SK-N-SH (cell line): ENCODE measurements at regions not wholly inside any gene's neighbourhood (a gene's known extent, or its start where the extent isn't known, plus 50 kb on each side); places are given as distances from the start of the nearest gene placed in this dataset.

ENCODE experiments used
- CTCF ChIA-PET: fragments of 300-600, 350-600 bp; formaldehyde crosslinking; extraction: SDS; loops from one replicate; lab custom pipeline; 2021; lab: Yijun Ruan, JAX
- POLR2A ChIA-PET: fragments of 350-600 bp; sonication (Branson Sonifier 250); formaldehyde crosslinking; extraction: SDS; loops from one replicate; lab custom pipeline; 2020; ENCODE audit warnings: antibody characterized with exemption, inconsistent platforms; lab: Yijun Ruan, JAX
- DNase-seq: peaks from one replicate; pipeline ENCODE4 v3.0.0; 2012
- H2AFZ ChIP-seq: fragments of 200-600 bp; sonication (generic); 2 replicates; pipeline ENCODE4 v1.8.1; 2016; ENCODE audit warnings: antibody characterized with exemption, mild to moderate bottlenecking, low read depth
- H3F3A ChIP-seq: fragments of 200-600 bp; sonication (generic); replicated peaks from 2 replicates; pipeline ENCODE3; 2016; ENCODE audit warnings: antibody characterized with exemption, mild to moderate bottlenecking; ENCODE audit not compliant: insufficient read depth
- H3K27ac ChIP-seq, 2 experiments: fragments of 200-500 bp in 1 of 2; fragments of 200-600 bp in 1 of 2; sonication (Bioruptor generic) in 1 of 2; sonication (generic), shearing (Covaris generic) in 1 of 2; 2 replicates each; pipeline versions ENCODE4 v1.5.1 to v1.6.1; 2014 to 2016; ENCODE audit warnings: low read depth in 2 of 2, inconsistent platforms in 1 of 2, low read length in 1 of 2, mild to moderate bottlenecking in 1 of 2, mixed read lengths in 1 of 2
- H3K27me3 ChIP-seq: fragments of 200-600 bp; sonication (generic), shearing (Covaris generic); 2 replicates; pipeline ENCODE4 v1.6.1; 2016; ENCODE audit warnings: mixed run types; ENCODE audit not compliant: insufficient read depth
- H3K36me3 ChIP-seq, 2 experiments: fragments of 200-500 bp in 1 of 2; fragments of 200-600 bp in 1 of 2; sonication (Bioruptor generic) in 1 of 2; sonication (generic) in 1 of 2; replicated peaks in 1 of 2; 2 replicates each; pipeline versions ENCODE3 to v1.5.1; 2014 to 2016; ENCODE audit warnings: low read length in 1 of 2, mild to moderate bottlenecking in 1 of 2; ENCODE audit not compliant: insufficient read depth in 2 of 2, control insufficient read depth in 1 of 2
- H3K4me1 ChIP-seq, 2 experiments: fragments of 200-500 bp in 1 of 2; fragments of 200-600 bp in 1 of 2; sonication (Bioruptor generic) in 1 of 2; sonication (generic), shearing (Covaris generic) in 1 of 2; 2 replicates each; pipeline versions ENCODE4 v1.5.1 to v1.6.1; 2014 to 2016; ENCODE audit warnings: low read depth in 1 of 2, low read length in 1 of 2, mixed run types in 1 of 2; ENCODE audit not compliant: insufficient read depth in 2 of 2, control insufficient read depth in 1 of 2
- H3K4me2 ChIP-seq: fragments of 200-600 bp; sonication (generic), shearing (Covaris generic); 2 replicates; pipeline ENCODE4 v1.6.1; 2017; ENCODE audit warnings: mixed run types
- H3K4me3 ChIP-seq, 2 experiments: fragments of 200-500 bp in 1 of 2; fragments of 200-600 bp in 1 of 2; sonication (Bioruptor generic) in 1 of 2; sonication (generic), shearing (Covaris generic) in 1 of 2; 2 replicates each; pipeline versions ENCODE4 v1.5.1 to v1.8.1; 2014 to 2016; ENCODE audit warnings: low read depth in 2 of 2, inconsistent platforms in 1 of 2, low read length in 1 of 2, mild to moderate bottlenecking in 1 of 2, mixed read lengths in 1 of 2, moderate library complexity in 1 of 2
- H3K79me2 ChIP-seq: fragments of 200-600 bp; sonication (generic); 2 replicates; pipeline ENCODE4 v1.8.1; 2017; ENCODE audit warnings: mild to moderate bottlenecking; ENCODE audit not compliant: insufficient read depth
- H3K9ac ChIP-seq: fragments of 200-600 bp; sonication (generic); 2 replicates; pipeline ENCODE4 v1.6.1; 2017; ENCODE audit warnings: mixed run types
- H3K9me2 ChIP-seq: fragments of 200-600 bp; sonication (generic); 2 replicates; pipeline ENCODE4 v1.6.1; 2017; ENCODE audit warnings: mixed run types
- H3K9me3 ChIP-seq: fragments of 200-600 bp; sonication (generic); 2 replicates; pipeline ENCODE4 v1.6.1; 2017; ENCODE audit warnings: mixed run types, mild to moderate bottlenecking, moderate library complexity
- H4K20me1 ChIP-seq: fragments of 200-600 bp; sonication (generic); 2 replicates; pipeline ENCODE4 v1.6.1; 2017; ENCODE audit warnings: mild to moderate bottlenecking, mixed run types; ENCODE audit not compliant: insufficient read depth
- ELF1 ChIP-seq: IDR thresholded peaks from 2 replicates; pipeline ENCODE4 v1.4.0; 2012
- EP300 ChIP-seq, 2 experiments: IDR thresholded peaks; 2 replicates each; pipeline versions ENCODE4 v1.4.0 to v1.6.1; 2012; ENCODE audit warnings: borderline replicate concordance in 1 of 2, low read depth in 1 of 2, low read length in 1 of 2
- EZH2phosphoT487 ChIP-seq: fragments of 200-600 bp; sonication (generic); IDR thresholded peaks from 2 replicates; pipeline ENCODE4 v1.6.1; 2017; ENCODE audit warnings: low read depth, mixed run types, mild to moderate bottlenecking, antibody characterized with exemption, moderate library complexity, borderline replicate concordance
- FOSL2 ChIP-seq: IDR thresholded peaks from 2 replicates; pipeline ENCODE4 v1.4.0; 2012; ENCODE audit warnings: low read depth, mild to moderate bottlenecking, moderate library complexity, borderline replicate concordance
- FOXJ3 ChIP-seq: sonication (generic); formaldehyde crosslinking; IDR thresholded peaks from 2 replicates; pipeline ENCODE4 v1.5.1; 2020; ENCODE audit warnings: mild to moderate bottlenecking, missing genetic modification reagents
- GABPA ChIP-seq: IDR thresholded peaks from 2 replicates; pipeline ENCODE4 v1.4.0; 2012; ENCODE audit warnings: low read depth, mild to moderate bottlenecking
- GATA2 ChIP-seq: sonication (generic); formaldehyde crosslinking; IDR thresholded peaks from 2 replicates; pipeline ENCODE4 v1.5.0; 2020; ENCODE audit warnings: mild to moderate bottlenecking, missing genetic modification reagents
- MAX ChIP-seq: IDR thresholded peaks from 2 replicates; pipeline ENCODE4 v1.4.0; 2012; ENCODE audit warnings: low read depth
- MEF2A ChIP-seq: IDR thresholded peaks from 2 replicates; pipeline ENCODE4 v1.4.0; 2012; ENCODE audit warnings: low read depth, borderline replicate concordance
- NFIC ChIP-seq: IDR thresholded peaks from 2 replicates; pipeline ENCODE4 v1.4.0; 2012; ENCODE audit warnings: borderline replicate concordance
- POLR2AphosphoS5 ChIP-seq: IDR thresholded peaks from 2 replicates; pipeline ENCODE4 v1.6.1; 2012; ENCODE audit warnings: low read depth, low read length
- RAD21 ChIP-seq: IDR thresholded peaks from 2 replicates; pipeline ENCODE4 v1.6.1; 2012; ENCODE audit warnings: mild to moderate bottlenecking, low read length
- RXRA ChIP-seq: IDR thresholded peaks from 2 replicates; pipeline ENCODE4 v1.4.0; 2012; ENCODE audit warnings: low read depth, mild to moderate bottlenecking, borderline replicate concordance
- SMC3 ChIP-seq: IDR thresholded peaks from 2 replicates; pipeline ENCODE4 v1.6.1; 2012; ENCODE audit warnings: low read depth, low read length, improper control_type of control experiment
- TEAD4 ChIP-seq: IDR thresholded peaks from 2 replicates; pipeline ENCODE4 v1.4.0; 2012; ENCODE audit warnings: mild to moderate bottlenecking, borderline replicate concordance; ENCODE audit not compliant: insufficient read depth
- USF1 ChIP-seq: IDR thresholded peaks from 2 replicates; pipeline ENCODE4 v1.4.0; 2012; ENCODE audit warnings: low read depth, borderline replicate concordance
- ZBTB33 ChIP-seq: IDR thresholded peaks from 2 replicates; pipeline ENCODE4 v1.4.0; 2012; ENCODE audit warnings: low read depth, borderline replicate concordance
- WGBS: methylation state at CpG from one replicate; pipeline ENCODE4 v1.1.6; 2017; ENCODE audit warnings: low lambda C conversion rate; 5-methylcytosine and 5-hydroxymethylcytosine counted together
- TF ChIP-seq, protein P1 (sequence below): IDR thresholded peaks from 2 replicates; pipeline ENCODE4 v1.6.1; 2012; ENCODE audit warnings: mild to moderate bottlenecking, low read depth, low read length, moderate library complexity

GRCh38 chr14:96660667-96661066, 136.5 kb upstream of the VRK1 start:
- no peak overlapping the region for H2AFZ ChIP-seq
- H3K27me3 ChIP-seq = no peaks in the 10 kb centered on the region
- CTCF ChIA-PET = interaction anchor here (1.1 to 1.3 kb wide), 3 partner anchors 12 to 77 kb away, joined by 3 to 4 read pairs (median 3); no protein-coding TSS in a partner anchor
- no peaks in the 10 kb centered on the region for H3K9me3 ChIP-seq
- TF ChIP-seq ELF1 = no peak
- TF ChIP-seq ZBTB33 = no peak
- TF ChIP-seq RAD21 = no peak
- no peak for TF ChIP-seq SMC3
- no peak for TF ChIP-seq GATA2 (CRISPR knock-in tag)
- no peak for TF ChIP-seq GABPA
- H3K9ac ChIP-seq = no peak overlapping the region
- H3K4me3 ChIP-seq = no peak overlapping the region
- POLR2A ChIA-PET = no interaction called here
- no peak overlapping the region for H3K4me2 ChIP-seq
- H3K36me3 ChIP-seq = no peaks in the 10 kb centered on the region
- no peaks in the 10 kb centered on the region for H3K9me2 ChIP-seq
- no peak overlapping the region for H3K27ac ChIP-seq
- H3F3A ChIP-seq = no peaks in the 10 kb centered on the region
- no peak for DNase-seq
- H3K4me1 ChIP-seq = no peaks in the 10 kb centered on the region; a peak in 2 of 4 replicates
- 24% methylated on average over 4 of the region's 4 CpGs for WGBS
- no peaks in the 10 kb centered on the region for H3K79me2 ChIP-seq
- H4K20me1 ChIP-seq = no peaks in the 10 kb centered on the region

DNA sequence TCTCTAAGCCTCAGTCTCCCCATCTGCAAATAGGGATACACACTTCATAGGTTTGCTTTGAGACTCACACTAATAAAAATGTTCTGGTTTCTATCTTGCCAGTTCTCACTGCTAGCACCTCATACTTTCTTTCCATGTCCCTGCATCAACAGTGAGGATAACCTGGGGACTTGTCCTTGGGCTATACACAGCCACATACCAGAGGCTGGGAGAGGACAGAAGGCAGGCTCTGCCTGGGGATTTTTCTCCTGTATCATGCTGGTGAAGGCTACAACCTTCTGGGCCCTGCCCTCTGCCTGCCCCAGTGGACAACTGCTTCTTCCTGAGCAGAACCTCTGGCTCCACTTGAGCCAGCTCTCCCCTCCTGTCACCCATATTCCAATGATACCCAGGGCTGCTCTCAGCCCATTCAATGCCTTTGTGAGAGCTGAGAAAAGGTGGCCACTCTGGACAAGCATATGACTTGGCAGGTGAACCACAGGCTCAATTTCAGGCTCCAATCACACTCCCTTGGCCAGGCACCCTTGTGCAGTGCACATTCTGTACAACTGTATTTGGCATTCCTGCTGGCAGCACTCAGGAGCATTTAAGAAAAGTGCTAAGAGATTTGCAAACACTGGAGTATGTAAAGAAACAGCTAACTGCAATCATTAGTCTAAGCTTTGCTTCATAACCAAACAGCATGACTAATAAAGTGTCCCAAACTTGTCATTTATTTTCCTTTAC, 135.8 kb upstream of the VRK1 start:
- Histone ChIP-seq H3K27ac (no peak overlapping the region), H3F3A (no peaks in the 10 kb centered on the region), H3K9me3 (no peaks in the 10 kb centered on the region), H3K4me3 (no peak overlapping the region), H3K9ac (no peak overlapping the region), H3K79me2 (no peaks in the 10 kb centered on the region), H3K4me2 (no peak overlapping the region), H3K9me2 (no peaks in the 10 kb centered on the region), H3K4me1 (no peaks in the 10 kb centered on the region; a peak in 2 of 4 replicates), H4K20me1 (no peaks in the 10 kb centered on the region), H2AFZ (no peak overlapping the region), H3K27me3 (no peaks in the 10 kb centered on the region), H3K36me3 (no peaks in the 10 kb centered on the region)
- ChIA-PET CTCF (interaction anchor here (1.1 to 1.4 kb wide), 5 partner anchors 10 to 80 kb away, joined by 3 to 5 read pairs (median 3); no protein-coding TSS in a partner anchor), POLR2A (no interaction called here)
- no peak for DNase-seq
- TF ChIP-seq RXRA (no peak), GABPA (no peak), POLR2AphosphoS5 (no peak), MEF2A (no peak), FOXJ3 (no peak), SMC3 (no peak), MAX (no peak), EP300 (IDR thresholded peaks at IDR 0.05; ENCODE audit: borderline replicate concordance in 1 of 2, low read depth in 1 of 2, low read length in 1 of 2) (no peak), EZH2phosphoT487 (no peak), NFIC (no peak), TEAD4 (no peak), USF1 (no peak), FOSL2 (no peak), ZBTB33 (no peak)
- TF ChIP-seq, protein P1, sequence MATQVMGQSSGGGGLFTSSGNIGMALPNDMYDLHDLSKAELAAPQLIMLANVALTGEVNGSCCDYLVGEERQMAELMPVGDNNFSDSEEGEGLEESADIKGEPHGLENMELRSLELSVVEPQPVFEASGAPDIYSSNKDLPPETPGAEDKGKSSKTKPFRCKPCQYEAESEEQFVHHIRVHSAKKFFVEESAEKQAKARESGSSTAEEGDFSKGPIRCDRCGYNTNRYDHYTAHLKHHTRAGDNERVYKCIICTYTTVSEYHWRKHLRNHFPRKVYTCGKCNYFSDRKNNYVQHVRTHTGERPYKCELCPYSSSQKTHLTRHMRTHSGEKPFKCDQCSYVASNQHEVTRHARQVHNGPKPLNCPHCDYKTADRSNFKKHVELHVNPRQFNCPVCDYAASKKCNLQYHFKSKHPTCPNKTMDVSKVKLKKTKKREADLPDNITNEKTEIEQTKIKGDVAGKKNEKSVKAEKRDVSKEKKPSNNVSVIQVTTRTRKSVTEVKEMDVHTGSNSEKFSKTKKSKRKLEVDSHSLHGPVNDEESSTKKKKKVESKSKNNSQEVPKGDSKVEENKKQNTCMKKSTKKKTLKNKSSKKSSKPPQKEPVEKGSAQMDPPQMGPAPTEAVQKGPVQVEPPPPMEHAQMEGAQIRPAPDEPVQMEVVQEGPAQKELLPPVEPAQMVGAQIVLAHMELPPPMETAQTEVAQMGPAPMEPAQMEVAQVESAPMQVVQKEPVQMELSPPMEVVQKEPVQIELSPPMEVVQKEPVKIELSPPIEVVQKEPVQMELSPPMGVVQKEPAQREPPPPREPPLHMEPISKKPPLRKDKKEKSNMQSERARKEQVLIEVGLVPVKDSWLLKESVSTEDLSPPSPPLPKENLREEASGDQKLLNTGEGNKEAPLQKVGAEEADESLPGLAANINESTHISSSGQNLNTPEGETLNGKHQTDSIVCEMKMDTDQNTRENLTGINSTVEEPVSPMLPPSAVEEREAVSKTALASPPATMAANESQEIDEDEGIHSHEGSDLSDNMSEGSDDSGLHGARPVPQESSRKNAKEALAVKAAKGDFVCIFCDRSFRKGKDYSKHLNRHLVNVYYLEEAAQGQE = no peak
